HG03558 (cell line): ENCODE measurements at regions not wholly inside any gene's neighbourhood (a gene's known extent, or its start where the extent isn't known, plus 50 kb on each side); places are given as distances from the start of the nearest gene placed in this dataset.
"Not testable (repeated sequence)": the region's sequence is repeated elsewhere in the genome, so short reads cannot be mapped to it uniquely, and the experiment has no call there.

ENCODE experiments used
- ATAC-seq: cut with Tn5 transposase; IDR thresholded peaks from one replicate; pipeline ENCODE4 v1.9.1; 2021; ENCODE audit warnings: moderate number of reproducible peaks; ENCODE audit not compliant: unreplicated experiment; ENCODE audit errors: extremely low read depth

GRCh38 chrX:42290608-42291007 lies 367.3 kb upstream of the CASK start:
- no peak for ATAC-seq

- ATAC-seq, result no peak
Observed at GRCh38 chrX:42289492-42290385, 366.4 kb upstream of the CASK start.

- not testable (repeated sequence) for ATAC-seq
Observed at GRCh38 chrX:42285681-42286080, 362.3 kb upstream of the CASK start.

GRCh38 chrX:42276982-42277690 lies 353.8 kb upstream of the CASK start:
- no peak for ATAC-seq

GRCh38 chrX:42274151-42274550 lies 350.8 kb upstream of the CASK start:
- no peak for ATAC-seq

GRCh38 chrX:42273387-42273786 lies 350.0 kb upstream of the CASK start:
- ATAC-seq, result no peak

GRCh38 chrX:42269186-42269585 lies 345.8 kb upstream of the CASK start:
- ATAC-seq, result no peak

- ATAC-seq, result no peak
Observed at GRCh38 chrX:42260854-42261253, 337.5 kb upstream of the CASK start.

GRCh38 chrX:42248226-42248625 lies 324.9 kb upstream of the CASK start:
- no peak for ATAC-seq

- ATAC-seq, result no peak
Observed at GRCh38 chrX:42247241-42247640, 323.9 kb upstream of the CASK start.

GRCh38 chrX:42246814-42247213 lies 323.5 kb upstream of the CASK start:
- ATAC-seq, result no peak

GRCh38 chrX:42242004-42242403 lies 318.6 kb upstream of the CASK start:
- ATAC-seq, result no peak

- no peak for ATAC-seq
Observed at GRCh38 chrX:42241421-42241820, 318.1 kb upstream of the CASK start.

GRCh38 chrX:42237956-42238355 lies 314.6 kb upstream of the CASK start:
- ATAC-seq, result no peak

GRCh38 chrX:42229533-42229932 lies 306.2 kb upstream of the CASK start:
- no peak for ATAC-seq

GRCh38 chrX:42220666-42221065 lies 297.3 kb upstream of the CASK start:
- ATAC-seq, result no peak

GRCh38 chrX:42220083-42220482 lies 296.7 kb upstream of the CASK start:
- no peak for ATAC-seq

- no peak for ATAC-seq
Observed at GRCh38 chrX:42219231-42219630, 295.9 kb upstream of the CASK start.

GRCh38 chrX:42195506-42195905 lies 272.2 kb upstream of the CASK start:
- ATAC-seq, result no peak

- no peak for ATAC-seq
Observed at GRCh38 chrX:42189576-42189975, 266.2 kb upstream of the CASK start.

GRCh38 chrX:42188730-42189129 lies 265.4 kb upstream of the CASK start:
- no peak for ATAC-seq

GRCh38 chrX:42176789-42177188 lies 253.4 kb upstream of the CASK start:
- no peak for ATAC-seq
